ENCODE measurements at regions not wholly inside any gene's neighbourhood (a gene's known extent, or its start where the extent isn't known, plus 50 kb on each side); places are given as distances from the start of the nearest gene placed in this dataset.

- Histone ChIP-seq H3K9ac (ENCODE audit: low read length in 3 of 3) (no peak overlapping the region), H3K4me3 (ENCODE audit: low read length in 3 of 3) (no peak overlapping the region), H3K4me1 (ENCODE audit: control insufficient read depth in 2 of 3, insufficient read depth in 2 of 3, low read depth in 1 of 3, low read length in 3 of 3) (no peaks in the 10 kb centered on the region), H3K9me3 (ENCODE audit: control insufficient read depth in 2 of 3, insufficient read depth in 1 of 3, low read length in 3 of 3) (no peaks in the 10 kb centered on the region), H3K36me3 (ENCODE audit: control insufficient read depth in 2 of 3, insufficient read depth in 3 of 3, low read length in 3 of 3) (no peaks in the 10 kb centered on the region), H3K27ac (ENCODE audit: low read depth in 2 of 2, low read length in 2 of 2) (no peak overlapping the region), H3K27me3 (ENCODE audit: control insufficient read depth, insufficient read depth, low read length) (no peaks in the 10 kb centered on the region)
- no peak for FAIRE-seq
- no peak for DNase-seq
- TF ChIP-seq CTCF (IDR thresholded peaks at IDR 0.05; ENCODE audit: borderline replicate concordance, extremely low read depth, insufficient read depth) = no peak
- intact Hi-C loops (cut with DNase I) = no loop called here
Measured at GRCh38 chr4:54940996-54941865, 184.2 kb downstream of the KDR start.

GRCh38 chr4:54937501-54937900 is 187.9 kb downstream of the KDR start:
- Histone ChIP-seq H3K27me3 (ENCODE audit: control insufficient read depth, insufficient read depth, low read length) (no peaks in the 10 kb centered on the region), H3K4me1 (ENCODE audit: control insufficient read depth in 2 of 3, insufficient read depth in 2 of 3, low read depth in 1 of 3, low read length in 3 of 3) (no peaks in the 10 kb centered on the region), H3K36me3 (ENCODE audit: control insufficient read depth in 2 of 3, insufficient read depth in 3 of 3, low read length in 3 of 3) (no peaks in the 10 kb centered on the region), H3K9ac (ENCODE audit: low read length in 3 of 3) (no peak overlapping the region), H3K27ac (ENCODE audit: low read depth in 2 of 2, low read length in 2 of 2) (no peak overlapping the region), H3K4me3 (ENCODE audit: low read length in 3 of 3) (no peak overlapping the region), H3K9me3 (ENCODE audit: control insufficient read depth in 2 of 3, insufficient read depth in 1 of 3, low read length in 3 of 3) (no peaks in the 10 kb centered on the region)
- intact Hi-C loops (cut with DNase I) = no loop called here
- TF ChIP-seq CTCF (IDR thresholded peaks at IDR 0.05; ENCODE audit: borderline replicate concordance, extremely low read depth, insufficient read depth) = no peak
- DNase-seq (no peak), FAIRE-seq (no peak)

GRCh38 chr4:54933579-54933978 is 191.8 kb downstream of the KDR start:
- Histone ChIP-seq H3K36me3 (ENCODE audit: control insufficient read depth in 2 of 3, insufficient read depth in 3 of 3, low read length in 3 of 3) (no peaks in the 10 kb centered on the region), H3K9ac (ENCODE audit: low read length in 3 of 3) (no peak overlapping the region), H3K9me3 (ENCODE audit: control insufficient read depth in 2 of 3, insufficient read depth in 1 of 3, low read length in 3 of 3) (no peaks in the 10 kb centered on the region), H3K27me3 (ENCODE audit: control insufficient read depth, insufficient read depth, low read length) (no peaks in the 10 kb centered on the region), H3K4me3 (ENCODE audit: low read length in 3 of 3) (no peak overlapping the region), H3K4me1 (ENCODE audit: control insufficient read depth in 2 of 3, insufficient read depth in 2 of 3, low read depth in 1 of 3, low read length in 3 of 3) (no peaks in the 10 kb centered on the region), H3K27ac (ENCODE audit: low read depth in 2 of 2, low read length in 2 of 2) (no peak overlapping the region)
- intact Hi-C loops (cut with DNase I) = no loop called here
- no peak for FAIRE-seq
- TF ChIP-seq CTCF (IDR thresholded peaks at IDR 0.05; ENCODE audit: borderline replicate concordance, extremely low read depth, insufficient read depth) = no peak
- no peak for DNase-seq
